ENCODE measurements at regions not wholly inside any gene's neighbourhood (a gene's known extent, or its start where the extent isn't known, plus 50 kb on each side); places are given as distances from the start of the nearest gene placed in this dataset.

DNA sequence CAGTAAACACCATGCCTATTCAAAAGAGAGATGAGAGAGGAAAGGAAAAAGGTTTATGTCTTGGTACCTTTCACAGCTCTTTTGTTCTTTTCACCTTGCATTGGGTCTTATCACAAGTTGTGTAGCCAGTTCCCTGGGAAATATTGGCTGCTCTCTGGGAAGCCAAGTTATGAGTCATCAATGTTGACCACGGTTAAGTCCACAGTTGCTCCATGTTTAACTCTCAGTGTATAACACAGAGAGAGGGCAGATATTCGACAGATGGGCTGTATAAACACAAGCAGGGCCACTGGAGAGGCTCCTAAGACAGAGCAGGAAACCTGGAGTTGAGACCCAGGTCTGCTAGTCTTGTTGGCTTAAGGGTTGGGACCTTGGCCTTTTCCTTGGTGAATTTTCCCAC is 718.6 kb downstream of the QKI start:
- no peak for DNase-seq

DNA sequence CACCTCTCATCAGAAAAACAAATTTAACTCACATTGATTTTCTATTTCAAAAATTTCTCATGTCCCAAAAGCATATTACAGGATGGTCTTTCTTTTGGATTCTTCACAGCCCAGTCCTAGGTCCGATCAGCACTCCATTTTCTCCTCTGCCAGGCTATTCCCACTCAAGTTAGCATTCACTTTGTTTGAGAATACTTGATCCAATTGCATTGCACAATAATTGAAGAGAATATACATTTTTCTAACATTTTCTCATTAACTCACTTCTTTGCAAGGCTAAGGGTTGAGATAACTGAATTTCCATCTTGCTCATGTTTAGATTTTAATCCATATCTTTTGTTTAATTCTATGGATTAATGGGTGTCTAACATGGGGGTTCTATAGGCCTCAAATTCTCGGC is 716.1 kb downstream of the QKI start:
- DNase-seq: no peak

GRCh38 chr6:164130151-164130550 is 715.6 kb downstream of the QKI start:
- no peak for DNase-seq

DNA sequence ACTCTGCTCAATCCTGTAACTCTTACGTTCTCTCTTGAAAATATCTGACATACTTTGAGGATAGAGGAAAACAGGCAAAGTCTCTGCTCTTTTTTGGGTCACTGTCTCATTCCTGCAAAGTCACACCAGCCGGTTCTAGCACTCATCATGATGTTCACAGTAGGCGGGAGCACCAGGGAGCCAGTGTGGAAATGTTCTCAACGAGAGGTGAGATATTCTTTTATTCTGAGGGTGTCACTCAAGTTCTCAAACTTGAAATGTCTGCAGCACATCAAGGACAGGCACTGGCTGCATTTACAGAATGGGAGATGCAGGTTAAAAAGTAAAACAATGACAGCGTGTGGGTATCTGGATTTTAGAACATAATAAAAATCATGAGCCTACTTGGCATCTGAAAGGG is 714.7 kb downstream of the QKI start:
- DNase-seq: no peak

- DNase-seq: no peak
Measured at GRCh38 chr6:164128101-164128500, 713.6 kb downstream of the QKI start.

GRCh38 chr6:164124986-164125385 is 710.5 kb downstream of the QKI start:
- DNase-seq: no peak

- no peak for DNase-seq
Measured at GRCh38 chr6:164124473-164124872, 710.0 kb downstream of the QKI start.

DNA sequence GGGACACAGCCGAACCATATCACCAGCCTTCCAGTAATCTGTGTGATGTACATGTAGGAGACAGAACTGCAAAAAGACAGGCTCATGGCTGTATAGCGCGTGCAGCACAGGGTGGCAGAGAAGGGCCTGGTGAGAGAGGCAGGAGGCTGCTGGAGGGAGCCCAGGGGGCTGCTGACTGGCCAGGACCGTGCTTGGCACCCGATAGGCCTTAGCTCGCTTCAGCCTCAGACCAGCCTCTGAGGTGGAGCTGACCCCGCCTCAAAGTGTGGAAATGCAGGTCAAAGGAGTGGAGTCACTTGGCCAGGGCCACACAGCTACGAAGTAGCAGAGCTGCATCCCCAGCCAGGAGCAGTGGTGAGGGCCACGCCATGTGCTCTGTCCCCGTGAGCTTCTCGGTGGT is 707.6 kb downstream of the QKI start:
- DNase-seq: no peak

- DNase-seq: no peak
Measured at GRCh38 chr6:164121527-164121926, 707.0 kb downstream of the QKI start.

DNA sequence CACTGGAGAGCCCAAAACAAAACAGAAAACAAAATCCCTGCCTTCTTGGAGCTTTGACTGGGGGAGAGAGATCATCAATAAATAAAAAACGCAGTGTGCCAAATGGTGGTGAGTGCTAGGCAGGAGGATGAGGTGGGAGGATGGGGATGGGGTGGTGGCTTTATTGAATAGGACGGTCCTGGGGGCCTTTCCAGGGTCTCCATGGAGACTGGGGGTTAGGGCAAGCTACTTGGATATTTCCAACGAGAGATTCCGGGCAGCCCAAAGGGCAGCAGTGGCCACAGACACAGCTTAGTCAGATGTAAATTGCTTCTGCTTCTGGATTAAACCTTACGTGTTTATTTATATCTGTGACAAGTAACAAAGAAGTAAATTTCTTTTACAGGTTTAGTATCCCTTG is 700.1 kb downstream of the QKI start:
- DNase-seq: no peak

DNA sequence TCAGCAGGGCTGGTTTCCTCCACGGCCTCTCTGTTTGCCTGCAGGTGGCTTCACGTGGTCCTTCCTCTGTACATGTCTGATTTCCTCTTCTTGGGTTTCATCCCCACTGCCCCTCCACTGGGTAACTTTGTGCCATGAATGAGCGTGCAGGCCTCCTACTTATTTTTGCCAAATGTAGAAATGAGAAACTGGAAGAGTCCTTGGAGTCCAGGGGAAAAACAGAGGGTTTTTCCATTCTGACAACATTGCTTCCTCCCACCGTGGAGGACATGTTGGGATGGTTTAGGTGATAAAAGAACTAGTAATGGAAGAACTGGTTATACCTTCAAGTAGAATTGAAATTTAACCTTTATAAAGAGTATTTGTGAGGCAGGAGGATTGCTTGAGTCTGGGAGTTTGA is 699.5 kb downstream of the QKI start:
- no peak for DNase-seq

DNA sequence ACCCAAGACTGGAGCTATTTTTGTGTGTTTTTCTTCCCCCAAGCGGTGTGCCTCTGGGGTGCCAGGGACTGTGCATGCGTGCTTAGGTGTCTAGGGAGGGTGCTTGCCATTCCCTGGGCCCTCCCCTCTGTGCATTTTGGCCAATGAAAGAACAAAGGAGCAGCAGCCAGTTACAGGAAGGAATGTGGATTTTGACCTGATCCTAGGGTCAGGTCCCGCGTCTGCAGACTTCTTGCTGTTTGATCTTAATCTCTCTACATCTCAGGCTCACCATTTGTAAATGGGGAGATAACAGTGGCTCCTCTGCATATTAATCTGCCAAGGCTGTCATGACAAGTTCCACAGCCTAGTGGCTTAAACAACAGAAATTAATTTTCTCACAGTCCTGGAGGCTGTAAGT is 699.1 kb downstream of the QKI start:
- DNase-seq: no peak

DNA sequence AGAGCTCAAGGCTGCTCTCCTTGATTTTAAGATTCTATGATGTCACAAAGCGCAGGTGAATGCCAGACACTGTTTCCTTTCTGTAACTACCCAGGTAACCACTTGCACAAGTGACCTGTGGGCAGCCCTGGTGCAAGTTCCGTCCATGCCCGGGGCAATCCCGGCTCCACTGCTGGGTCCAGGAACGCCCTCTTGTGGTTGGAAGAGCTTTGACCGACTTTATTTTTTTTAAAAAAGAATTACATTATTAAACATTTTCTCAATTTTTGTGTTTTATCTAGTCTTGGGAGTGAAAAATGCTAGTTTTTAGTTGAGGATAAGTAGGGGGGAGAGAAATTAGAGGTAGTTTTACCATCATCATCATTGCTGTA is 695.2 kb downstream of the QKI start:
- no peak for DNase-seq

GRCh38 chr6:164108869-164109769 is 694.6 kb downstream of the QKI start:
- DNase-seq: peak; percentile 45 to 61

DNA sequence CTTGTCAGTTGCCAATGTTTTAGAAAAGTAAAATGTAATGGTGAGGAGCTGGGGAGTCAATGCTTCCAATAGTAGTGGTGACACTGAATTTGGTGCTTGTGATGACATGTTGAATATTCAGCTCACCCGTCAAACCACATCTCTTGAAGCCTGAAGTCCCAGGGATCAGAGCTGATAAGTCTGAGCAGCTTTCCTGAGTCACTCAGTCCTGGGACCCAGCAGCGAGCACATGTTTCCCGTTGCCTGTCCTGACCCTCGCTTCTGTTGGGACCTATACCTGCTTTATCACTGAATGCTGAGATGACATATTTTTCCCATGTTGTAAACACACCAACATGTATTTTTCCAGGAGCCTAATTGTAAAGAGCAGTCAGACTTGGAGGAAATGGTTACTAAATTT is 693.6 kb downstream of the QKI start:
- DNase-seq: no peak

DNA sequence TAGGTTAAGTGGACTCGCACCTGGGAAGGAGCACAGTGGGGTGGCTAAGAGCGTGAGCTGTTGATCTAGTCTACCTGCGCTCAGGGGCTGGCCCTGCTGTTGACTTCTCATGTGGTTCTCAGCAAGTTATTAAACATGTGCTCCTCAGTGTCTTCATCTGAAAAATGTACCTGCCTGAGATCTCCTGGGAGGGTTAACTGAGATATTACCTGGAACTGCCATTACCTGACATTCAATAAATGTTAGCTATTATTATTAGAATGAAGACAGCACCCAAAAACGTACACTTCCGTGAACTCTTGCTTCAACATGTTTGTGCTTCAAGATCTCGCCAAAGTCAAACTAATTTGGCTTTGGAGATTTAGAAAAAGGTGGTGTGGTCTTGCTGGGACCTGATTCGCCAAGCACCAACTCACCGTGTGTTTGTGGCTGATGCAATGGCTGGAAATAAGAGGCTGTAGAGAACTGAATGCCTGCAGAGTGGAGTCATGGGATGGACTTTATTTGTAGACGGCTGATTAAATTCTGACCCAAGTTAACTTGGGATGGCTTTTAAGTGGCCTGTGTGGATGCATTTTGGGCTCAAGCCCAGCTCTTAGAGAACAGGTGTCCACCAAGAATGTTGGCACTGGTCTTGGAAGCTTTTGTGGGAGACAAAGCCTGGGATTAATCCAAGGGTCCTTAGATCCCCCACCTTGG is 692.9 kb downstream of the QKI start:
- no peak for DNase-seq

- no peak for DNase-seq
Measured at GRCh38 chr6:164106345-164106769, 691.8 kb downstream of the QKI start.

GRCh38 chr6:164105705-164106104 is 691.2 kb downstream of the QKI start:
- DNase-seq: no peak

DNA sequence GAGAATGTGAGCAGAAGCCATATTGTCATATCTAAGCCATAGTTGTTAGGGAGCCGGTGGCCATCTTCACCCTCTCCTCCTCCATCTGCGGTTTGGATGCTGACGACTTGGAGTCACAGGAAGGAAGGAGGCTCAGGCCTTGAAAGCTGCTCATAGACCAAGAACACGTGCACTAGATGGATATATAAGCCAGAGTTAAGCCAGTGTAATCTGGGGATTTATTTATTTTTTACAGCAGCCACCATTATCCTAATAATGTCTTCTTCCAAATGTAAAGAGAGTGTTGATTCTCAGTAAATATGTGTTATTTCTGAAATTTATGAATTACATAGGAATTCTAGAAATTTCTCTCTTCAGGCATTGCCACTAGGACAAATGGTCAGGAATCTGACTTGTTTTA is 689.9 kb downstream of the QKI start:
- no peak for DNase-seq

DNA sequence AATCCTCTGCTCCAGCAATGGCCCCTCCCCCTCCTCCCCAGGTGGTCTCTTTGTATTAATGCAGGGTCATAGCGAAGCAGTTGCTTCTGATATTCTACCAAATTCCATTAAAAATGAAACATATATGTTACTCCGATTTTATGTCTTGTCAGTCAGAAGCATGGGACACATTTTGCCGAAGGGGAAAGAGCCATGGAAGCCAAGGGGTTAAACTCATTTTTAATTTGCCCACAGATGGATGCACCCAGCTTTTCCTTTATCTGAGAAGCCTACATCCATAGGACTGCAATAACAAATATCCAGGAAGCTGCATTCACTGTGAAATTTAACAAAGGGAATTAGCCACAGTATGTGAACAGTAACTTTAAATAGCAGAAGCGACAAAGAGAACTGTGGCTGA is 688.2 kb downstream of the QKI start:
- DNase-seq: no peak

DNA sequence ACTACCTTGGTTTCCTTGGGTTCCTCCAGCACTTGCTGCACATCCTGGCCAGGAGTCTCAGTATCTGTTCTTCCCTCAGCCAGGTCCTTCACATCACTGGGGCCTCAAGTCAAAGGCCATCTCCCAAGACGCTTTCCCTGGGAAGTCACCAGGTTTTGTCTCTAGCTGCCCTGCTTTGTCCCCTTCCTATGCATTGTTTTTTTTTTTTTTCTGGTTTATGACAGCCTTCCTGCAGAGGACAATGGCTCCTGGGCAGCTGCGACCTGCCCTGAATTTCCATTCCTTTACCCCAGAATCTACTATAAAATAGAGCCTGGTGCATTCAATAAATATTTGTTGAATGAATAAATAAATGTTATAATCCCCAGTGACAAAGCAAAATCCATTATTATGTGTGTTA is 687.3 kb downstream of the QKI start:
- DNase-seq: no peak

GRCh38 chr6:164099269-164099865 is 684.8 kb downstream of the QKI start:
- no peak for DNase-seq

DNA sequence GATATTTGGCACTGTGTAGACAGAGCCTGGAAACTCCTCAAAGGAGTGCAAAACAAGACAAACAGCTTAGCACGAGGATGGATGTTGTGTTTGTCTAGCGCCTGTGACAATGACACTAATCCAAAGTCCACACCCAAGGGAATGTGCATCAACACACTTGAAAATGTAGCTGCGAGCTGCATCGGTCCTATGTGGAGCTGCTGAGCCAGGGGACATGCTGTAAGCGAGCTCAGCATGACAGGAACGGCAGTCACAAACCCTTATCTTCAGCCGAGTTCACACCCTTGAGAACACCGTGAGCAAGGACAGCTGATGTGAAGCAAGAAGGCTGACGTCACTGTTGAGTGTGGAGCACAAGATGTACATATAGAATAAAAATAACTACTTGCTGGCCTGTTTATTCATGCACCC is 684.3 kb downstream of the QKI start:
- DNase-seq: no peak
